WTC11 (cell line): ENCODE measurements at regions not wholly inside any gene's neighbourhood (a gene's known extent, or its start where the extent isn't known, plus 50 kb on each side); places are given as distances from the start of the nearest gene placed in this dataset.

Experiments
- ATAC-seq: fragments of 200-7000 bp; cut with Tn5 transposase; 2 replicates; pipeline ENCODE4 v1.10.0; 2021; ENCODE audit warnings: mild to moderate bottlenecking, moderate library complexity
- CTCF ChIA-PET: fragments of 300-600 bp; sonication (Branson Sonifier 250); formaldehyde crosslinking; loops from one replicate; lab custom pipeline; 2021; ENCODE audit warnings: antibody characterized with exemption; lab: Charles Lee
- POLR2A ChIA-PET: fragments of 350-600 bp; sonication (Branson Sonifier 250); formaldehyde crosslinking; loops from one replicate; lab custom pipeline; 2021; ENCODE audit warnings: antibody characterized with exemption; lab: Charles Lee
- DNase-seq: peaks from one replicate; pipeline ENCODE4 v3.0.0; 2021; ENCODE audit warnings: low spot score
- H3K27ac Mint-ChIP-seq: 2 replicates; pipeline ENCODE4 v1.8.0; 2021; ENCODE audit warnings: mixed read lengths
- H3K27me3 Mint-ChIP-seq: 2 replicates; pipeline ENCODE4 v1.8.0; 2021; ENCODE audit warnings: low read depth, mild to moderate bottlenecking, moderate library complexity, mixed read lengths
- H3K36me3 Mint-ChIP-seq: 2 replicates; pipeline ENCODE4 v1.8.0; 2021; ENCODE audit warnings: mixed read lengths
- H3K4me1 Mint-ChIP-seq: 2 replicates; pipeline ENCODE4 v1.8.0; 2022; ENCODE audit warnings: mixed read lengths
- H3K4me3 Mint-ChIP-seq: 2 replicates; pipeline ENCODE4 v1.8.0; 2021; ENCODE audit warnings: mild to moderate bottlenecking, moderate library complexity, mixed read lengths
- H3K9me3 Mint-ChIP-seq: 2 replicates; pipeline ENCODE4 v1.8.0; 2021; ENCODE audit warnings: mixed read lengths
- ELF4 ChIP-seq: sonication (generic); formaldehyde crosslinking; IDR thresholded peaks from 2 replicates; pipeline ENCODE4 v1.8.1; 2022; ENCODE audit warnings: low read depth, mild to moderate bottlenecking, moderate library complexity, missing genetic modification reagents
- GABPB1 ChIP-seq: sonication (generic); formaldehyde crosslinking; IDR thresholded peaks from 2 replicates; pipeline ENCODE4 v1.8.1; 2023; ENCODE audit warnings: mild to moderate bottlenecking, missing genetic modification reagents
- GTF2I ChIP-seq: fragments of 250-450 bp; sonication (Bioruptor Pico); conservative IDR thresholded peaks from 2 replicates; pipeline ENCODE4 v1.4.0; 2021; ENCODE audit warnings: mild to moderate bottlenecking
- JUN ChIP-seq: sonication (generic); formaldehyde crosslinking; IDR thresholded peaks from 2 replicates; pipeline ENCODE4 v1.8.0; 2023; ENCODE audit warnings: mild to moderate bottlenecking, missing genetic modification reagents
- MYBL2 ChIP-seq: sonication (generic); formaldehyde crosslinking; IDR thresholded peaks from 2 replicates; pipeline ENCODE4 v1.8.1; 2023; ENCODE audit warnings: mild to moderate bottlenecking, moderate library complexity, missing genetic modification reagents
- NFE2L1 ChIP-seq: sonication (generic); formaldehyde crosslinking; IDR thresholded peaks from 2 replicates; pipeline ENCODE4 v1.8.1; 2023; ENCODE audit warnings: missing genetic modification reagents
- OVOL2 ChIP-seq: fragments of 250-450 bp; sonication (Bioruptor Pico); IDR thresholded peaks from 2 replicates; pipeline ENCODE4 v1.9.0; 2021; ENCODE audit warnings: mild to moderate bottlenecking, borderline replicate concordance
- SMAD3 ChIP-seq: sonication (generic); formaldehyde crosslinking; IDR thresholded peaks from 2 replicates; pipeline ENCODE4 v1.8.0; 2022; ENCODE audit warnings: missing genetic modification reagents, mild to moderate bottlenecking, borderline replicate concordance
- TEAD1 ChIP-seq: sonication (generic); formaldehyde crosslinking; IDR thresholded peaks from 2 replicates; pipeline ENCODE4 v1.8.0; 2022; ENCODE audit warnings: mild to moderate bottlenecking, missing genetic modification reagents
- TEAD4 ChIP-seq: sonication (generic); formaldehyde crosslinking; IDR thresholded peaks from 2 replicates; pipeline ENCODE4 v1.8.0; 2022; ENCODE audit warnings: mild to moderate bottlenecking, missing genetic modification reagents
- ZNF121 ChIP-seq: sonication (generic); formaldehyde crosslinking; IDR thresholded peaks from 2 replicates; pipeline ENCODE4 v1.8.0; 2023; ENCODE audit warnings: missing genetic modification reagents
- ZNF232 ChIP-seq: sonication (generic); formaldehyde crosslinking; IDR thresholded peaks from 2 replicates; pipeline ENCODE4 v1.8.0; 2022; ENCODE audit warnings: mild to moderate bottlenecking, missing genetic modification reagents
- ZNF263 ChIP-seq: sonication (generic); formaldehyde crosslinking; IDR thresholded peaks from 2 replicates; pipeline ENCODE4 v1.8.1; 2022; ENCODE audit warnings: low read depth, mild to moderate bottlenecking, moderate library complexity, missing genetic modification reagents
- TF ChIP-seq, protein P1 (sequence below): sonication (generic); formaldehyde crosslinking; IDR thresholded peaks from 2 replicates; pipeline ENCODE4 v1.8.0; 2022; ENCODE audit warnings: mild to moderate bottlenecking, missing genetic modification reagents
- TF ChIP-seq, protein P2 (sequence below): fragments of 250-450 bp; sonication (Bioruptor Pico); IDR thresholded peaks from 2 replicates; pipeline ENCODE4 v2.1.2; 2022; ENCODE audit warnings: mild to moderate bottlenecking, moderate library complexity
- TF ChIP-seq, protein P3 (sequence below): fragments of 250-450 bp; sonication (Bioruptor Pico); IDR thresholded peaks from 2 replicates; pipeline ENCODE4 v1.9.0; 2021; ENCODE audit warnings: mild to moderate bottlenecking
- TF ChIP-seq, protein P4 (sequence below): sonication (generic); formaldehyde crosslinking; IDR thresholded peaks from 2 replicates; pipeline ENCODE4 v1.8.1; 2022; ENCODE audit warnings: missing genetic modification reagents, borderline replicate concordance
- TF ChIP-seq, protein P5 (sequence below): sonication (generic); formaldehyde crosslinking; IDR thresholded peaks from 2 replicates; pipeline ENCODE4 v1.8.1; 2022; ENCODE audit warnings: low read depth, mild to moderate bottlenecking, moderate library complexity, missing genetic modification reagents, borderline replicate concordance
- TF ChIP-seq, protein P6 (sequence below): fragments of 200-600 bp; IDR thresholded peaks from 2 replicates; pipeline ENCODE4 v1.8.0; 2022; ENCODE audit warnings: antibody characterized with exemption
- TF ChIP-seq, protein P7 (sequence below): sonication (generic); formaldehyde crosslinking; IDR thresholded peaks from 2 replicates; pipeline ENCODE4 v1.8.1; 2023; ENCODE audit warnings: mild to moderate bottlenecking, missing genetic modification reagents, moderate library complexity
- TF ChIP-seq, protein P8 (sequence below): sonication (generic); formaldehyde crosslinking; IDR thresholded peaks from 2 replicates; pipeline ENCODE4 v1.8.0; 2023; ENCODE audit warnings: missing genetic modification reagents

DNA sequence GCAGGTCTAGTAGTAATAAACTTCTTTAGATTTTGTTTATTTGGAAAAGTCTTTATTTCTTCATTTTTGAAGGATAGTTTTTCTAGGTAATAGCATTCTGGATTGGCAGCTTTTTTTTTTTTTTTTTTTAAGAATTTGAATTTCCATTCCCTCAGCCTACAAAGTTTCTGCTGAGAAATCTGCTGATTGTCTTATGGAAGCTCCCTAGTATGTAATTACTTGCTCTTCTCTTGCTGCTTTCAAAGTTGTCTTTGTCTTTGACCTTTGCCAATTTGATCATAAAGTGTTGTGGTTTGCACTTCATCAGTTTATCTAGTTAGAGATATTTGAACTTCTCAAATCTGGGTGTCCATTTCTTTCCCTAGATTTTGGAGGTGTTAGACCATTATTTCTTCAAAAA lies 82.2 kb upstream of the GMDS start (continued):
- no peak for TF ChIP-seq SMAD3
- no peak for TF ChIP-seq MYBL2
- TF ChIP-seq JUN (CRISPR knock-in tag): no peak
- no peak for TF ChIP-seq ELF4 (CRISPR knock-in tag)
- TF ChIP-seq, protein P1, sequence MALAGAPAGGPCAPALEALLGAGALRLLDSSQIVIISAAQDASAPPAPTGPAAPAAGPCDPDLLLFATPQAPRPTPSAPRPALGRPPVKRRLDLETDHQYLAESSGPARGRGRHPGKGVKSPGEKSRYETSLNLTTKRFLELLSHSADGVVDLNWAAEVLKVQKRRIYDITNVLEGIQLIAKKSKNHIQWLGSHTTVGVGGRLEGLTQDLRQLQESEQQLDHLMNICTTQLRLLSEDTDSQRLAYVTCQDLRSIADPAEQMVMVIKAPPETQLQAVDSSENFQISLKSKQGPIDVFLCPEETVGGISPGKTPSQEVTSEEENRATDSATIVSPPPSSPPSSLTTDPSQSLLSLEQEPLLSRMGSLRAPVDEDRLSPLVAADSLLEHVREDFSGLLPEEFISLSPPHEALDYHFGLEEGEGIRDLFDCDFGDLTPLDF (CRISPR knock-in tag): no peak
- TF ChIP-seq, protein P2, sequence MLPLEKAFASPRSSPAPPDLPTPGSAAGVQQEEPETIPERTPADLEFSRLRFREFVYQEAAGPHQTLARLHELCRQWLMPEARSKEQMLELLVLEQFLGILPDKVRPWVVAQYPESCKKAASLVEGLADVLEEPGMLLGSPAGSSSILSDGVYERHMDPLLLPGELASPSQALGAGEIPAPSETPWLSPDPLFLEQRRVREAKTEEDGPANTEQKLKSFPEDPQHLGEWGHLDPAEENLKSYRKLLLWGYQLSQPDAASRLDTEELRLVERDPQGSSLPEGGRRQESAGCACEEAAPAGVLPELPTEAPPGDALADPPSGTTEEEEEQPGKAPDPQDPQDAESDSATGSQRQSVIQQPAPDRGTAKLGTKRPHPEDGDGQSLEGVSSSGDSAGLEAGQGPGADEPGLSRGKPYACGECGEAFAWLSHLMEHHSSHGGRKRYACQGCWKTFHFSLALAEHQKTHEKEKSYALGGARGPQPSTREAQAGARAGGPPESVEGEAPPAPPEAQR: no peak
- no peak for TF ChIP-seq NFE2L1 (CRISPR knock-in tag)
- TF ChIP-seq, all 79 proteins: peak for 0

DNA sequence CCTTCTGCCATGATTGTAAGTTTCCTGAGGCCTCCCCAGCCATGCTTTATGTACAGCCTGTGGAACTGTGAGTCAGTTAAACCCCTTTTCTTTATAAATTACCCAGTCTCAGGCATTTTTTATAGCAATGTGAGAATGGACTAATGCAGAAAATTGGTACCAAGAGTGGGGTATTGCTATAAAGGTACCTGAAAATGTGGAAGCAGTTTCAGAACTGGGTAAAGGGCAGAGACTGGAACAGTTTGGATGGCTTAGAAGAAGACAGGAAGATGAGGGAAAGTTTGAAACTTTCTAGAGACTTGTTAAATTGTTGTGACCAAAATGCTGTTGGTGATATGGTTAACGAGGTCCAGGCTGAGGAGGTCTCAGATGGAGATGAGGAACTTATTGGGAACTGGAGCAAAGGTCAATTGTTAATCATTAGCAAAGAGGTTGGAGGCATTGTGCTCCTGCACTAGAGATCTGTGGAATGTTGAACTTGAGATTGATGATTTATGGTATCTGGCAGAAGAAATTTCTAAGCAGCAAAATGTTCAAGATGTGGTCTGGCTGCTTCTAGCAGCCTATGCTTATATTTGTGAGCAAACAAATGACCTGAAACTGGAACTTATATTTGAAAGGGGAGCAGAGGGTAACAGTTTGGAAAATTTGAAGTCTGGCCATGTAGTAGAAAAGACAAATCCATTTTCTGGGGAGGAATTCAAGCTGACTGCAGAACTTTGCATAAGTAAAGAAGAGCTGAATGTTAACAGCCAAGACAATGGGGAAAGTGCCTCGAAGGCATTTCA lies 79.0 kb upstream of the GMDS start:
- no peak overlapping the region for H3K4me3 Mint-ChIP-seq
- no peak for ATAC-seq
- no peak for TF ChIP-seq TEAD1
- TF ChIP-seq, protein P3, sequence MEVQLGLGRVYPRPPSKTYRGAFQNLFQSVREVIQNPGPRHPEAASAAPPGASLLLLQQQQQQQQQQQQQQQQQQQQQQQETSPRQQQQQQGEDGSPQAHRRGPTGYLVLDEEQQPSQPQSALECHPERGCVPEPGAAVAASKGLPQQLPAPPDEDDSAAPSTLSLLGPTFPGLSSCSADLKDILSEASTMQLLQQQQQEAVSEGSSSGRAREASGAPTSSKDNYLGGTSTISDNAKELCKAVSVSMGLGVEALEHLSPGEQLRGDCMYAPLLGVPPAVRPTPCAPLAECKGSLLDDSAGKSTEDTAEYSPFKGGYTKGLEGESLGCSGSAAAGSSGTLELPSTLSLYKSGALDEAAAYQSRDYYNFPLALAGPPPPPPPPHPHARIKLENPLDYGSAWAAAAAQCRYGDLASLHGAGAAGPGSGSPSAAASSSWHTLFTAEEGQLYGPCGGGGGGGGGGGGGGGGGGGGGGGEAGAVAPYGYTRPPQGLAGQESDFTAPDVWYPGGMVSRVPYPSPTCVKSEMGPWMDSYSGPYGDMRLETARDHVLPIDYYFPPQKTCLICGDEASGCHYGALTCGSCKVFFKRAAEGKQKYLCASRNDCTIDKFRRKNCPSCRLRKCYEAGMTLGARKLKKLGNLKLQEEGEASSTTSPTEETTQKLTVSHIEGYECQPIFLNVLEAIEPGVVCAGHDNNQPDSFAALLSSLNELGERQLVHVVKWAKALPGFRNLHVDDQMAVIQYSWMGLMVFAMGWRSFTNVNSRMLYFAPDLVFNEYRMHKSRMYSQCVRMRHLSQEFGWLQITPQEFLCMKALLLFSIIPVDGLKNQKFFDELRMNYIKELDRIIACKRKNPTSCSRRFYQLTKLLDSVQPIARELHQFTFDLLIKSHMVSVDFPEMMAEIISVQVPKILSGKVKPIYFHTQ (CRISPR knock-in tag): no peak
- TF ChIP-seq, protein P4, sequence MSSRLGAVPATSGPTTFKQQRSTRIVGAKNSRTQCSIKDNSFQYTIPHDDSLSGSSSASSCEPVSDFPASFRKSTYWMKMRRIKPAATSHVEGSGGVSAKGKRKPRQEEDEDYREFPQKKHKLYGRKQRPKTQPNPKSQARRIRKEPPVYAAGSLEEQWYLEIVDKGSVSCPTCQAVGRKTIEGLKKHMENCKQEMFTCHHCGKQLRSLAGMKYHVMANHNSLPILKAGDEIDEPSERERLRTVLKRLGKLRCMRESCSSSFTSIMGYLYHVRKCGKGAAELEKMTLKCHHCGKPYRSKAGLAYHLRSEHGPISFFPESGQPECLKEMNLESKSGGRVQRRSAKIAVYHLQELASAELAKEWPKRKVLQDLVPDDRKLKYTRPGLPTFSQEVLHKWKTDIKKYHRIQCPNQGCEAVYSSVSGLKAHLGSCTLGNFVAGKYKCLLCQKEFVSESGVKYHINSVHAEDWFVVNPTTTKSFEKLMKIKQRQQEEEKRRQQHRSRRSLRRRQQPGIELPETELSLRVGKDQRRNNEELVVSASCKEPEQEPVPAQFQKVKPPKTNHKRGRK (CRISPR knock-in tag): no peak
- TF ChIP-seq NFE2L1 (CRISPR knock-in tag): no peak
- TF ChIP-seq GTF2I (CRISPR knock-in tag): no peak
- TF ChIP-seq, protein P1 (CRISPR knock-in tag): no peak
- no peak for TF ChIP-seq ZNF121 (CRISPR knock-in tag)
- no peak for TF ChIP-seq GABPB1 (CRISPR knock-in tag)
- no peak for TF ChIP-seq ZNF232 (CRISPR knock-in tag)
- TF ChIP-seq, protein P2: no peak
- TF ChIP-seq TEAD4 (CRISPR knock-in tag): no peak
- TF ChIP-seq, protein P5, sequence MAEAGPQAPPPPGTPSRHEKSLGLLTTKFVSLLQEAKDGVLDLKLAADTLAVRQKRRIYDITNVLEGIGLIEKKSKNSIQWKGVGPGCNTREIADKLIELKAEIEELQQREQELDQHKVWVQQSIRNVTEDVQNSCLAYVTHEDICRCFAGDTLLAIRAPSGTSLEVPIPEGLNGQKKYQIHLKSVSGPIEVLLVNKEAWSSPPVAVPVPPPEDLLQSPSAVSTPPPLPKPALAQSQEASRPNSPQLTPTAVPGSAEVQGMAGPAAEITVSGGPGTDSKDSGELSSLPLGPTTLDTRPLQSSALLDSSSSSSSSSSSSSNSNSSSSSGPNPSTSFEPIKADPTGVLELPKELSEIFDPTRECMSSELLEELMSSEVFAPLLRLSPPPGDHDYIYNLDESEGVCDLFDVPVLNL: no peak
- no peak for TF ChIP-seq OVOL2 (CRISPR knock-in tag)
- TF ChIP-seq, protein P6, sequence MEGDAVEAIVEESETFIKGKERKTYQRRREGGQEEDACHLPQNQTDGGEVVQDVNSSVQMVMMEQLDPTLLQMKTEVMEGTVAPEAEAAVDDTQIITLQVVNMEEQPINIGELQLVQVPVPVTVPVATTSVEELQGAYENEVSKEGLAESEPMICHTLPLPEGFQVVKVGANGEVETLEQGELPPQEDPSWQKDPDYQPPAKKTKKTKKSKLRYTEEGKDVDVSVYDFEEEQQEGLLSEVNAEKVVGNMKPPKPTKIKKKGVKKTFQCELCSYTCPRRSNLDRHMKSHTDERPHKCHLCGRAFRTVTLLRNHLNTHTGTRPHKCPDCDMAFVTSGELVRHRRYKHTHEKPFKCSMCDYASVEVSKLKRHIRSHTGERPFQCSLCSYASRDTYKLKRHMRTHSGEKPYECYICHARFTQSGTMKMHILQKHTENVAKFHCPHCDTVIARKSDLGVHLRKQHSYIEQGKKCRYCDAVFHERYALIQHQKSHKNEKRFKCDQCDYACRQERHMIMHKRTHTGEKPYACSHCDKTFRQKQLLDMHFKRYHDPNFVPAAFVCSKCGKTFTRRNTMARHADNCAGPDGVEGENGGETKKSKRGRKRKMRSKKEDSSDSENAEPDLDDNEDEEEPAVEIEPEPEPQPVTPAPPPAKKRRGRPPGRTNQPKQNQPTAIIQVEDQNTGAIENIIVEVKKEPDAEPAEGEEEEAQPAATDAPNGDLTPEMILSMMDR: no peak
- TF ChIP-seq, protein P7, sequence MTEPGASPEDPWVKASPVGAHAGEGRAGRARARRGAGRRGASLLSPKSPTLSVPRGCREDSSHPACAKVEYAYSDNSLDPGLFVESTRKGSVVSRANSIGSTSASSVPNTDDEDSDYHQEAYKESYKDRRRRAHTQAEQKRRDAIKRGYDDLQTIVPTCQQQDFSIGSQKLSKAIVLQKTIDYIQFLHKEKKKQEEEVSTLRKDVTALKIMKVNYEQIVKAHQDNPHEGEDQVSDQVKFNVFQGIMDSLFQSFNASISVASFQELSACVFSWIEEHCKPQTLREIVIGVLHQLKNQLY (CRISPR knock-in tag): no peak
- TF ChIP-seq ZNF263 (CRISPR knock-in tag): no peak
- TF ChIP-seq, protein P8, sequence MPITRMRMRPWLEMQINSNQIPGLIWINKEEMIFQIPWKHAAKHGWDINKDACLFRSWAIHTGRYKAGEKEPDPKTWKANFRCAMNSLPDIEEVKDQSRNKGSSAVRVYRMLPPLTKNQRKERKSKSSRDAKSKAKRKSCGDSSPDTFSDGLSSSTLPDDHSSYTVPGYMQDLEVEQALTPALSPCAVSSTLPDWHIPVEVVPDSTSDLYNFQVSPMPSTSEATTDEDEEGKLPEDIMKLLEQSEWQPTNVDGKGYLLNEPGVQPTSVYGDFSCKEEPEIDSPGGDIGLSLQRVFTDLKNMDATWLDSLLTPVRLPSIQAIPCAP: no peak
- TF ChIP-seq, all 79 proteins: peak for 0
- CTCF ChIA-PET: no interaction called here
- Mint-ChIP-seq H3K27me3 (peaks cover 5% of the 10 kb centered on the region), H3K9me3 (peaks cover 83% of the 10 kb centered on the region), H3K27ac (no peak overlapping the region), H3K36me3 (peaks cover 73% of the 10 kb centered on the region), H3K4me1 (no peaks in the 10 kb centered on the region)
- POLR2A ChIA-PET: no interaction called here
- DNase-seq: no peak
